ENCODE measurements at regions not wholly inside any gene's neighbourhood (a gene's known extent, or its start where the extent isn't known, plus 50 kb on each side); places are given as distances from the start of the nearest gene placed in this dataset.

DNA sequence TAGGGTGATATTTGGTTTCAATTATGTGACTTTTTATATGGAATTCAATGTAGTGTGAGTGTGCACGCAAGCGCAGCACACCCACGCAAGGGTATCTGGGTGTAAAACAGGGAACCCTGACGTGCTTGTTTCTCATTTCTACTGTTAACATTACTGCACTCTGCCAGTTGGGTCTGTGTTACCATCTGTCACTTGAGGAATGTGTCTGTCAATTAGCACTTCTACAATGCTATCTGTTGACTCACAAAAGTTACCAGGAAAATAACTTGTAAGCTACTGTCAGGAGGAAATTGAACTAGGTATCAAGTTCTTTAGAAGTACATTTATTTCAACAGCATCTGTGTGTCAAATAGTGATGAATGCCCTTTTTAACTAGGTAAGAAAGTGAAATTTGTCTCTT lies 695.5 kb upstream of the LRFN5 start:
- no peak for TF ChIP-seq CTCF (IDR thresholded peaks at IDR 0.05)
- no peak for TF ChIP-seq POLR2A (IDR thresholded peaks at IDR 0.05)
